T-helper 2 cell treated with Interferon-gamma antibody and Interleukin-4, amounts not matched to agents 100 ng/mL and 5 ng/mL, for 36 hours (primary cell): ENCODE measurements at regions not wholly inside any gene's neighbourhood (a gene's known extent, or its start where the extent isn't known, plus 50 kb on each side); places are given as distances from the start of the nearest gene placed in this dataset.

Experiments used
- intact Hi-C: fragments of 100-400 bp; cut with micrococcal nuclease; formaldehyde crosslinking; loops from one replicate; pipeline ENCODE4 v1.15.1; 2023

DNA sequence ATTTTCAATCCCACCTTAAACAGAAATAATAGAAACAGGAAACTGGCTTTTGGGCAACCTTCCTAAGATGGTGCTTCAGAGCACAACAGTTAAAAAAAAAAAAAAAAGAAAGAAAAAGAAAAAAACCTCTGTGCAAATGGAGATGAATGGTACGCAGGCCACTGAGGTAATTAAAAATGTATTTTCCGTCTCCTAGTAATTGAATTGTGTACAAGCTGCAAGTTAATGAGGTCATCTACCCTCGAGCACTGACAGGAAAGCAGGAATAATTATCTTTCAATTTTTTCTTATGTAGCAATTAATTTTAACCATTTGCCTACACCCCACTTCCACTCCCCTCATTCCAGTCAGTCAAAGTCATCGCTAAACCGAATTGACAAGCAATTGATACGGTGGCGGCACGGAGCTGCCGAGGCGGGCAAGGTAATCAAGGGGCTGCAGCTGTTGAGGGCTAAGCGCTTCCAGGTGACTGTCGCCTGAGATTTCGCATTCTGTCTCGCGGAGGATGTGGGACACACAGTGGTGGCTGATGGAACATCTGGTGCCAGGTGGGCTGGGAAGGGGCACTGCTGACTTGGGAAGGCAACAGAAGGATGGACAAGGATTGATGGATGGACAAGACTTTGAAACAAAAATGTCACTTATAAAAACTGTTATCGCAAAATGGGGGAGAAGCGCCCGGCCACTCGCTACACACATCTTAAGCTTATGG is 109.4 kb downstream of the RCN1 start:
- intact Hi-C loops: no loop called here

DNA sequence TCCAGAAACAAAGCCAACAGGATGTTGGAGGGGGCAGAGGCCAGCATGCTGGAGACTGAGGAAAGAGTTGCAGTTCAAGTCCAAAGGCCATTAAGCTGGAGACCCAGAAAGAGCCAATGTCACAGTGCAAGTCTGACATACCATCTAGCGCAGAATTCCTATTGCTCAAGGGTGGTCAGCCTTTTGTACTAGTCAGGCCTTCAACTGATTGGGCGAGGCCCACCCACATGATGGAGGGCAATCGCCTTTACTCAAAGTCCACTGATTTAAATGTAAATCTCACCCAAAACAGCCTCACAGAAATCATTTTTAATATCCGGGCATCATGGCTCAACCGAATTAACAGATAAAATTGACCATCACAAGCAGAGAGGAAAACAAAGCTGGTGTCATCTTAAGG is 113.9 kb downstream of the RCN1 start:
- intact Hi-C loops: no loop called here

DNA sequence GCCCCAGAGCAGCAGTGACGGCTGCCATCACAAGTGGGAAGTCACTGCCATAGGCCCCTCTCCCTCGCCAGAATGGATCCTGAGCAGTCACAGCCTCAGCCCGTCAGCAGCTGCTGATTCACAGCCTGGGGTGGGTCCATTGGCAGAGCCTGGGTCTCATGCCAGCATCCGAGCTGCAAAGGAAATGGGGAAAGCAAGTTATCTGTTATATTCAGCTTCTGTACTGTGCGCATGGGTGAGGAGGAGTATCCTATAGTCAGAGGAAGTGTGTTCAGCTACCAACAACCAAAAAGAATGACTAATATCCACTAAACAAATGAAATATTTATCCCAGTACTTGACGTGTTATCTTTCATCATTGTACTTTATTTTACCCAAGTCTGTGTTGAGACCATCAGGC is 119.7 kb downstream of the RCN1 start:
- intact Hi-C loops: no loop called here

DNA sequence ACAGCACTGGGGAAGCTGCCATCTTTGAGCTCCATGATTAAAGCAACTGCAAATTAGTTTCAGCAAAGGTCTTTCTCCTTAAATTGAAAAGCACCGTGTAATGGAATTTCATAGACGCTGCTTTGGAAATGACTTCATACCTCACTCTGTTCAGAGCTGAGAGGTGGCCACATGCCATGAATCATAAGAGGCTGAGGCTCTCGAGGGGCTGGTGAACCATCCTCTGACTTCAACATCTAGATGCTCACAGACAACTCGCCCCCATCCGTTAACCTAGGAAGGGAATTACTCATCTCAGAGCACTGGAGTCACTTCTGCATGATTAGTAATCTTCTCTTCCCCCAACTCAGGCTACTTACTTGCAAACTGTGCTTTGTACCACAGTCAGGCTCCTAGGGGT is 122.3 kb downstream of the RCN1 start:
- intact Hi-C loops: no loop called here

DNA sequence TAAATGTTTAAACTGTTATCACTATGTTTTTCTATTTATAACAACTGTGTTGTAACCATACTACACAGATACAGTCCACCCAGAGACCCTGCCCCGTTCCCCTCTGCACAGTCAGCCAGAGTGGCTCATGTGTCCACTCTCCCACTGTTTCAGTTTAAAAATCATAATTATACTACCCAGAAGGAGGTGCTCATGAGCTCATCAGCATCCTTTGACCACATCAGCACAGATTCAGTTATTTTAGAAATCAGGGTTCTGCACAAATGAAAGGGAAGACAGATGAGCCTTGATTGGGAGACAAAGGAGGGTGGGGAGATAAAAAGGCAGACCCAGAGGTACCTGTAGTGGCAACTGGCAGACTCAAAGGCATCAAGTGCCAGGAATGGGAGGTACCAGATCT is 124.3 kb downstream of the RCN1 start:
- intact Hi-C loops: no loop called here

DNA sequence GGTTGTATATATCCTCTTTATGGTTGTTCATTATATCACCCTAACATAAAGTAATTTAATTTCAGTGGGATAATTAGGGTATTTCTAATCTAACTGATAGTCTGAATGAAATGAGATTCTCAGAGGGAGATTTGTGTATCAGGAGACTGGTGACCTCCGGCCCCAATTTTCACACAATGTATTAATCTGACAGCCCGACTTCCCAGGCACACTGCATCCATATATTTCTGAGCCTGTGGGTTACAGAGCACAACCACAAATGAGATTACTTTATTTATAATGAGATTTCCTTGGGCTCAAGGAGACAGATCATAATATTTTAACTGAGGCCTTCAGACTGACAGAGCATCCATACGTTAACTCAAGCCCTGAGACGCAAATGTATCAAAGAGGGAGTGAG is 125.9 kb downstream of the RCN1 start:
- intact Hi-C loops: no loop called here

DNA sequence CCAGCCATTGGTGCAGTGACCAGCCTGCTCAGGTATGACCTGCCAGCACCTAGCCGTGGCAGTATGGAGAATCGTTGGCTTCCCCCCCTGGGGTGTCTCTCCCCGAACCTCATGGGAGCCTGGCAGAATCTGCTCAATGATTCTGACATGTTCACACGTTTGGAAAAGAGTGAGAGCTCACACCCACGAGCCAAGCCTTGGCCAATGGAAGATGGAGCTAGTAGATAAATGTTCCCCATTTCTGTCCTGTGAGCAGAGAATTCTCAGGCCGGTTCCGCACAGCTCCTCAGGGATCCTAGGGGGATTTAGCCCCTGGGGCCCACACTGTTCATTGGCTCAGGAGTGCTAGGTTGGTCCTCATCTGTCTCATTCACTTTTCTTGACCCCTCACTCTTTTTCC is 128.4 kb downstream of the RCN1 start:
- intact Hi-C loops: no loop called here

DNA sequence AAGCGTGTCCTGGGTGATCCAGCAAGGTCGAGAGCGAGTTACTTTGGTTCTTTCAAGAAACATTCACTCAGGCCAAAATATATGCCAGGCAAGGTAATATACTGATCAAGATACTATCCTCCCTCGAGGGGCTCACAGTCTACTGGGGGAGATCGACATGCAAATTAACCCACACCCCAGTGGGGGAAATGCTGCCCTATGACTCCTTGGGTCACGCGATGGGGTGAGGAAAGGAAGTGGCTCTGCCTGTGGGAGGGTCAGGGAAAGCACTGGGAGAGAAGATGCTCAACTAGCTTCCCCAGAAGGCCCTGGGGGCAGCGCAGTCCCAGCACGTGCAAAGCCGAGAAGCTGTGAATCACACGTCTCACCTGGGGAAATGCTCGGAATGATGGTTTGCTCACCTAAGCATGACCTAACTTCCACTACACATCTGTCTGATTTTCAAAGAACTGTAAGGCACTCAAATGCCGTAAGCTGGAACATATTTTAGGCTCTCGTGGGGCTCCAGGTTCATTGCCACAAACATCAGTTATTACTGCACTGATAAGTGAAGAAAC is 130.7 kb downstream of the RCN1 start:
- intact Hi-C loops: no loop called here

DNA sequence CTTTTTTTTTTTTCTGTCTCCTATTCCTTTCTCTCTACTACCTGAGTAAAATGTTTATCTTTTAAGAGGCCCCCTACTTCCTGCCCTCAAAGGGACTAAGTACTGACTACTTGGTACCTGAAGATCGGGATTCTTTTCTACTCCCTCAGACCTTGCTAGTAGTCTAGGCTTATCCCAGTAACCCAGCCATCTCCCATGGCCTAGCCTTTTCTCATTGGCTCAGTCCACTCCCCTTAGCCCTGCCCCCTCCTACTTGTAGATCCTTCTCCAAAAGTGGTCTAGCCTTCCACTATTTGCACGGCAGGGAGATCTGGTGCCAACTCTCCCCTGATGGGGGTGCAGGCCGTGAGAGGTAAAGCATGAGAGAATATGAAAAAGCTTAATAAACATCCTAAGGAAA is 133.7 kb downstream of the RCN1 start:
- intact Hi-C loops: no loop called here

DNA sequence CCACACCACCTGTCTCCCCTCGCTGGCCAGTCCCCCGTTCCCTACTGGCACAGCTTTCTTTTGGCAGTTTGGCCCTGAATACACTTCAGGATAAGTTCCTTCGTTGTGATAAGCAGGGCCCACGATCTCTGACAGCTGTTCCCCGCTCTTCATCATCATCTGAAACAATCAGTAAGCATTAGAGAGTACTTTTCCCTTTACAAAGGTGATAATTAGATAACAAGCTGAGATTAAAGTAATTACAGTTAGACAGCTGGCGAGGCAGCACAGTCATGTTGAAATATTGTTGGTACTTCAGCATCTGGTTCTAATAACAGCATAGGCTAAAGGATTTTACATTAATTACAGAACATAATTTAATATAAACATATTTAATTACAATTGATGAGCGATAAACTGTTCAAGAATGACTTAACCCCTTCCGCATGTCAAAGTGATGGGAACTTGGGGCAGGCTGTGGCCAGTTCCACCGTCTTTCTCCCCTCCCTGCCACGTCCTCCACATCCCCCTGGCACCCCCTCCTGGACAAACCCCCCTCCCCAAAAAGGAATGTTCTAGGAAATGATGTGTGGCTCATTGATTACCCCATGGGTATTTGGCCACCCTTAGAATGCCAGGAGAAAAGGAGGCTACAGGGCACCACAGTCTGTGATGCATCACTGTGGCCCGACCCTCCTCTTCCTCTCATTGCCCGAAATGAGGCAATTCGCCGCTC is 134.9 kb downstream of the RCN1 start:
- intact Hi-C loops: no loop called here

DNA sequence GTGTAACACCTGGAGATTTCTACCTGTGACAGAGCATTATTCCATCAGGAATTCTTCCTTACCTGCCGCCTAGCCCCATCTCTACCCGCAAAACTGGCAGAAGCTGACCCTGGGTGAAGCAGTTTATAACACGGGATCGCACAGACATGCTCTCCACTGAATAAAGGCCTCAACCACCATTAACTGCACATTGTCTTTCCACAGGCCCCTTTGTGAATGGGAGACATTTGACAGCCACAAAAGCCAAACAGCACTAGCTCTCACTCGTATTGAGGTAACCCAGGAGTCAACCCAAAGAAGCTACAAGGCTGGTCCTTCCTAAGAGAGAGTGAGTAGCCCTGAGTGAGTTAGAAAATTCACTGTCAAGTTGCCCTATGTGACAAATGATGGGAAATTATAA is 135.6 kb downstream of the RCN1 start:
- intact Hi-C loops: no loop called here

DNA sequence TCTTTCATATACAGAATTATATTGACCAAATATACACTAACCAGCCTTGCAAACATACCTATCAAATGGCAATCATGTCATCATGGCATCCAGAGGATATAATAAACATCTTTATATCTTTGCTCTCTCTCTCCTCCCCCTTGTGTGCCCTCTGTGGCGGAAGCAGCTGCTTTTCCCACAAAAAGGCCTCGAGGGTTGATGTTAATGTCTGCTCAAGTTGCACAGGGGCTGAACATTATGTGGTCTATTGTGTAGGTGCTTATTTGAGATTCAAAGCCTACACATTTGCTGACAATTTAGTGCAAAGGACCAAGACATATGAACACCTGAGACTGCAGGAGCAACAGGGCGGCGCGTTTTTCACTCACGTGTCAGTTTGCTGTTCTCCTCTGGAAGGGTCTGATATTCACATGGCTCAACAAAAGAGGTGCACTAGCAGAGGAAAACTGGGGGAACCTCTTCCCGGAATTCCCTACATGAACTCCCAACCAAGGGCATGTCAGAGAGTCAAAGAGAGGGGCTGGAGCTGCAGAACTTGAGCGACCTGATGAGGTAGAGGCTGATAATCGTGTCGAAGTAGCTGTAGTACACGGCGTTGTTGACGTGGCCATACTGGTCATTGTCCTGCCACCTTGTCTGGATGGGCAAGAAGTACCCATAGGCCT is 138.8 kb downstream of the RCN1 start:
- intact Hi-C loops: no loop called here

DNA sequence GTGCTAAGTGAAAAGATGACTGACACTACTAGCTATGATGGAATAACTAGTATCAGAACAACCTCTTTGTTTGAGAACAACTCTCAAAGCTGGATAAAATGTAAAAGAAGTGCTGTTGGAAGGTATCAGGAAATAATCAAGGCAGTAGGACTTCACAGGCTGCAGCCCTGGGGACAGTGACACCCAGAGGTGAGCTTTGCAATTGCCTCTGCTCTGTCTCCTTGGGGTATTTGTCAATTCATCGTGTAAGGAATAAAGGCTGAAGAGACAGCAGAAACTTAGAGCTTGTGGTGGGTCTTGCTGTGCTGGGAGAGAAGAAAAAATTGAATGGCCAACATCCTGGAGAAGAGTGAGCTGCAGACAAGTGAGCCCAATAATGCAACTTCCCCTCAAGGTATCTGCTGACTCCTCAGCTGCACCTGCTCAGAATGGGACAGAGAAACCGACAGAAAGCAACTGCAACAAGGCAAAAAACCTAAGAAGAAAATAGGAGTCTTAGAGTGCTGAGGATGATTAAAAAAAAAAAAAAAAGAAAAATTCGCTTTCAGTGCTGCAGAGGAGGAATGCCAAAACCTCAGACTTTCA is 141.1 kb downstream of the RCN1 start:
- intact Hi-C loops: no loop called here

DNA sequence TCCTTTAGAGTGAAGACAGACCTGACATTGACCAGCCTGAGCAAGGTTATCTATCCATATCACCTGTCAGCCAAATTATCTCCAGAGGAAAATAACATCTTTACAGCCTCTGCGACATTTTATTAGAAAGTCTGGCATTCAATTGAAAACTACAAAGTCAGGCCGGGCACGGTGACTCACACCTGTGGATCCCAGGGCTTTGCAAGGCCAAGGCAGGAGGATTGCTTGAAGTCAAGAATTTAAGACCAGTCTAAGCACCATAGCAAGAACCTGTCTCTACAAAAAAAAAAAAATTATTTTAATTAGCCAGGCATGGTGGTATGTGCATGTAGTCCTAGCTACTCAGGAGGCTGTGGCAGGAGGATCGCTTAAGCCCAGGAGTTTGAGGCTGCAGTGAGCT is 141.6 kb downstream of the RCN1 start:
- intact Hi-C loops: no loop called here

DNA sequence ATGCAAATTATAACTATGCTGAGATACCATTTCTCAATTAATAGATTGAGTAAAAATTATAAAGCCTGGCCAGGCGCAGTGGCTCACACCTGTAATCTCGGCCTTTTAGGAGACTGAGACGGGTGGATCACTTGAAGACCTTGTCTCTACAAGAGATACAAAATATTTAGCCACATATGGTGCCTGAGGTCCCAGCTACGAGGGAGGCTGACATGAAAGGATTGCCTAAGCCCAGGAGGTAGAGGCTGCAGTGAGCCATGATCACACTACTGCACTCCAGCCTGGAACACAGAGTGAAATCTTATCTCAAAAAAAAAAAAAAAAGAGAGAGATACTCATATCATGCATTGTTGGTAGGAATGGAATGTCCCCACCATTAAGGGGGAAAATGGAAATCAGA is 142.4 kb downstream of the RCN1 start:
- intact Hi-C loops: no loop called here

DNA sequence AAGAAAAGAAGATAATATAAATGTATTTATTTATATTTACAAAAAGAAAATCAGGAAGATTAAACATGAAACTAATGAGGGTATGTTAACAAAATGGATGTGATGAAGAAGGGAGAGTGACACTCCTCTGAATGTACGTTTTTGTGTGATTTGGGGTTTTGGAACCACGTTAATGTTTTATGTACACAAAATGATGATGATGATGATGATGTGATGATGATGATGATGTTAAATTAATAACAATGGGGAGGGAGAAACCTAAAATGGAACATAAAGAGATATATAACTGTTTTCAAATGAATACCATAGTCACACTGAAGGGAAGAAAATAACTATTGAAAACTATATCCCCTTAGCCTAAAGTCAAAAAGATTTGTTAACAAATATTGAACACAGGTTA is 143.1 kb downstream of the RCN1 start:
- intact Hi-C loops: no loop called here

DNA sequence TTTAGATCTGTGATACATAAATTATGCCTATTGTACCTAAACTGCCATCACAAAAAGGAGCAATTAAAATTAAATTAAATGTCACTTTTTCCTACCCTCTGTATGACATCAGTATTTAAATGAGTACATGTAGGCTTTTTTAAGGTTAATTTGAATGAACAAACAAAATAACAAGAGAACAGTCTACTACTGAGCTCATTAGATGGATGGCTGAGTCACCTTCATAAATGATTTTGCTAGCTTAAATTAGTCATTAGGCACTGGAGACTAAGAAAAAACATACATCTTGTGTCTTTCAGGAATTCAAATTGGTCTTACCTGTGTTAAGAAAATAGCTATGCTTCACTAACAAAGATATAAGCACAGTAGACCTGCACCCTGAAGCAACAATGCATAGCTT is 153.6 kb downstream of the RCN1 start:
- intact Hi-C loops: no loop called here

DNA sequence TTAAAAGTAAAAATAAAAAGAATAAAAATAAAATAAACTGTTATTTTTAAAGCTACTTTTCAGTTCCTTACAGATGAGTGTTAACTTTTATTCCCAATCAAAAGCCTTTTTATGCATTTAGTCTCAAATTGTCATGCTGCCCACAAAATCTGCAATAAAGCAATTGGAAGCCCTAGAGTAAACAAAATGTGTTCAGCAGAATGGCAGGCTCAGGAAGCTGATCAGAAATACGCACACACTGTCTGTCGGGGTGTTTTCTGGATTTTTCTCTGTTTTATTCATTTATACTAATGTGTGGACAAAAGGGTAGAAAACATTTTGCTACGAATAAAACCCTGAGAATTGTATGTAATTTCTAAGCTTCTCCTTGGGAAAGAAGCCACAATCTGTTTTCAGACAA is 162.8 kb downstream of the RCN1 start:
- intact Hi-C loops: no loop called here

DNA sequence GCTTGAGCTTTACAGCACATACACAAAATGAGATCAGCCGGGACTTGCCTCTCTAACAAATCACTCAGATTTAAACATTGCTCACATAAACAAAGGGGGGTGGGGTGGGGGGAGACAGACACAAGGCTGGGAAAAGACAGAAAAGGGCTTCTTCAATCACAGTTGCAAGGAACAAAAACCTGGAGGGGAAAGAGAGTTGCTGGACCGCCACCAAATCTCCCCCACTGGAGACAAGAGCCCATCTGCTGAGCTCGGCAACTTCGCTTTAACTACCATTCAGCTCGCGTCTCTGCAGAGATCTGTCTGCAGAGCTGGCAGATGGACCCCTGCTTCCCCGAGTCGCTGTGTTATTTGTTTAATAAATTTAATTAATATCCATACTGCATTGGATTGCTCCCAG is 165.0 kb downstream of the RCN1 start:
- intact Hi-C loops: no loop called here

DNA sequence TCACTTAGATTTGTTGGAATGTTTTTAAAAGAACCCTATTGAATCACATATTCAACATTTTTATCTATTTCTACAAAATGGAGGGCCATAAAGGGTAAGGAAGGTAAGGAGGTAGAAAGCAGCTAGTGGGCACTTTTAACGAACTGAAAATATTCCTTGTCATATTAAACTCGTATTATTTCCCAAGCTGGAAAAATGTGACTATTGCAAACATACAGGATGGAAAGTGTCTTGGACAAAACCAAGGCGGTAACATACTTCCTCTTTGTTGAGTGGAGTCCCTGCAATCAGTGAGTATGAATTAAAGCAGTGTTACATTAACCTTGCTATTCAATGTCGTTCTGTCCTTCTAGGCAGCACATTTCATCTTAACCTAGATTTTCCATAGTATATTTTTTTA is 165.6 kb downstream of the RCN1 start:
- intact Hi-C loops: no loop called here

DNA sequence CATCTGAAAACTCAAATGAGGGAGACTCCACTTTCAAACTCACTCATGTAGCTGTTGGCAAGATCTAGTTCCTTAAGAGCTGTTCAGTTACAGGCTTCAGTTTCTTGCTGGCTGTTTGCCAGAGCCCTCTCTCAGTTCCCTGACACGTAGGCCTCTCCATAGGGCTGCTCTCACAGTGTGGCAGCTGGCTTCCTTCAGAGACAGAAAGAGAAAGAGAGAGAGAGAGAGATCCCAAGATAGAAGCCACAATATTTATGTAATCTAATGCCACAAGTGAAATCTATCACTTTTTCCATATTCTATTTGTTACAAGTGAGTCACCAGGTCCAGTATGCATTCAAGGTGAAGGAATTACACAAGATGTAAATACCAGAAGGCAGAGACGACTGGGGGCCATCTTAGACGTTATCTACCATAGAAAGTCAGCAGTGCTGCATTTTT is 168.8 kb downstream of the RCN1 start:
- intact Hi-C loops: no loop called here

DNA sequence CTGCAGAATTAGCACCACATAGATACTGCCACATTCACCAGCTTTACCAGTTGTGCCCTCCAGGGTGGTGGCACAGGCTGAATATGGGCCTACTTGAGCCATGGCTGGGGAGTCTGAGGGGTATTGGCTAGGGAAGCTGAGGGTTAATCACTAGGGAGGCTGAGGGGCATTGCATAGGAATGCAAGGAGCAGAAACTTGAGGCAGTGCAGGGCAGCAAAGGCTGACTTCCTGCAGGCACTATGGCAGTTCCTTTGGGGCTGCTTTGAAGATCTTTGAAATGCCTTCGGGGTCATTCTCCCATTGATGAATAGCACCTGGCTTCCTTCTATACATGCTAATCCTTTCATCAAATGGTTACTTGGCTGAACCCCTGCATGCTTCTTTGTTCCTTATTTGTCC is 171.5 kb downstream of the RCN1 start:
- intact Hi-C loops: no loop called here
